HG03095 (cell line): ENCODE measurements at regions not wholly inside any gene's neighbourhood (a gene's known extent, or its start where the extent isn't known, plus 50 kb on each side); places are given as distances from the start of the nearest gene placed in this dataset.

Source experiments
- ATAC-seq: cut with Tn5 transposase; IDR thresholded peaks from one replicate; pipeline ENCODE4 v1.9.1; 2021; ENCODE audit warnings: moderate library complexity; ENCODE audit not compliant: unreplicated experiment

GRCh38 chrX:14476205-14476604 is 53.1 kb upstream of the GLRA2 start:
- no peak for ATAC-seq

GRCh38 chrX:14449773-14450172 is 79.6 kb upstream of the GLRA2 start:
- ATAC-seq: no peak

GRCh38 chrX:14448406-14448805 is 80.9 kb upstream of the GLRA2 start:
- ATAC-seq: no peak

- ATAC-seq: no peak
Measured at GRCh38 chrX:14440106-14440505, 89.2 kb upstream of the GLRA2 start.

- ATAC-seq: no peak
Measured at GRCh38 chrX:14427614-14428013, 101.7 kb upstream of the GLRA2 start.

GRCh38 chrX:14420841-14421240 is 108.5 kb upstream of the GLRA2 start:
- no peak for ATAC-seq

- no peak for ATAC-seq
Measured at GRCh38 chrX:14412686-14413085, 116.7 kb upstream of the GLRA2 start.

GRCh38 chrX:14411326-14411725 is 118.0 kb upstream of the GLRA2 start:
- ATAC-seq: no peak

- no peak for ATAC-seq
Measured at GRCh38 chrX:14409341-14409740, 120.0 kb upstream of the GLRA2 start.

GRCh38 chrX:14406225-14406624 is 123.1 kb upstream of the GLRA2 start:
- ATAC-seq: no peak

GRCh38 chrX:14398725-14399124 is 130.6 kb upstream of the GLRA2 start:
- no peak for ATAC-seq

- ATAC-seq: no peak
Measured at GRCh38 chrX:14389682-14390081, 139.7 kb upstream of the GLRA2 start.

GRCh38 chrX:14386981-14387380 is 142.4 kb upstream of the GLRA2 start:
- no peak for ATAC-seq

- no peak for ATAC-seq
Measured at GRCh38 chrX:14380044-14380443, 149.3 kb upstream of the GLRA2 start.

- no peak for ATAC-seq
Measured at GRCh38 chrX:14377427-14377826, 151.9 kb upstream of the GLRA2 start.

- ATAC-seq: no peak
Measured at GRCh38 chrX:14363728-14364127, 165.6 kb upstream of the GLRA2 start.

GRCh38 chrX:14362721-14363120 is 166.6 kb upstream of the GLRA2 start:
- ATAC-seq: no peak

GRCh38 chrX:14361435-14361834 is 167.9 kb upstream of the GLRA2 start:
- no peak for ATAC-seq

GRCh38 chrX:14359727-14360126 is 169.6 kb upstream of the GLRA2 start:
- no peak for ATAC-seq

GRCh38 chrX:14359316-14359715 is 170.0 kb upstream of the GLRA2 start:
- ATAC-seq: no peak

- no peak for ATAC-seq
Measured at GRCh38 chrX:14357314-14357713, 172.0 kb upstream of the GLRA2 start.

GRCh38 chrX:14356401-14356800 is 172.9 kb upstream of the GLRA2 start:
- no peak for ATAC-seq

GRCh38 chrX:14355556-14355955 is 173.8 kb upstream of the GLRA2 start:
- ATAC-seq: no peak

- no peak for ATAC-seq
Measured at GRCh38 chrX:14354521-14354920, 174.8 kb upstream of the GLRA2 start.
